ENCODE measurements at regions not wholly inside any gene's neighbourhood (a gene's known extent, or its start where the extent isn't known, plus 50 kb on each side); places are given as distances from the start of the nearest gene placed in this dataset.

DNA sequence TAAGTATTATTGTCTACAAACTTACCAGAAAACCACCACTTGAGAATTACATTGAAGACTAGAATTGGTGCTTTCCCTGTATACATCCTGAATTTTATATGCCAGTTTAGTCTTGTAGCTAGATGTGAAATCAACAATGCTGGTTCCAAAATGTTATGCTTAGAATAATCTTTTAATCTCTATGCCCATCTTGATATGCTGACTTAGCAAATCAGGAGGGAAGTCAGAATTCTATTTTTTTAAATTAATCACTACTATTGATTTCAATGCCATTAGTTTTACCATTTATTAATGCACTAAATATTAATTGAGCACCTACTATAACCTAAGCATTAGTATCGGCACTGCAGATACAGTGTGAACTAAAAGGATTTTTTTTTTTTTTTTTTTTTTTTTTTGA is 641.6 kb upstream of the ADGRL4 start:
- Histone ChIP-seq H3K27ac (no peak overlapping the region), H3K4me1 (no peaks in the 10 kb centered on the region), H3K36me3 (no peaks in the 10 kb centered on the region), H3K27me3 (no peaks in the 10 kb centered on the region), H3K9me3 (no peaks in the 10 kb centered on the region), H3K4me3 (no peak overlapping the region)
- ATAC-seq, result no peak
- intact Hi-C loops (cut with DNase I), result no loop called here
- no peak for DNase-seq
- TF ChIP-seq, protein P1, sequence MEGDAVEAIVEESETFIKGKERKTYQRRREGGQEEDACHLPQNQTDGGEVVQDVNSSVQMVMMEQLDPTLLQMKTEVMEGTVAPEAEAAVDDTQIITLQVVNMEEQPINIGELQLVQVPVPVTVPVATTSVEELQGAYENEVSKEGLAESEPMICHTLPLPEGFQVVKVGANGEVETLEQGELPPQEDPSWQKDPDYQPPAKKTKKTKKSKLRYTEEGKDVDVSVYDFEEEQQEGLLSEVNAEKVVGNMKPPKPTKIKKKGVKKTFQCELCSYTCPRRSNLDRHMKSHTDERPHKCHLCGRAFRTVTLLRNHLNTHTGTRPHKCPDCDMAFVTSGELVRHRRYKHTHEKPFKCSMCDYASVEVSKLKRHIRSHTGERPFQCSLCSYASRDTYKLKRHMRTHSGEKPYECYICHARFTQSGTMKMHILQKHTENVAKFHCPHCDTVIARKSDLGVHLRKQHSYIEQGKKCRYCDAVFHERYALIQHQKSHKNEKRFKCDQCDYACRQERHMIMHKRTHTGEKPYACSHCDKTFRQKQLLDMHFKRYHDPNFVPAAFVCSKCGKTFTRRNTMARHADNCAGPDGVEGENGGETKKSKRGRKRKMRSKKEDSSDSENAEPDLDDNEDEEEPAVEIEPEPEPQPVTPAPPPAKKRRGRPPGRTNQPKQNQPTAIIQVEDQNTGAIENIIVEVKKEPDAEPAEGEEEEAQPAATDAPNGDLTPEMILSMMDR (IDR thresholded peaks at IDR 0.05), result no peak

DNA sequence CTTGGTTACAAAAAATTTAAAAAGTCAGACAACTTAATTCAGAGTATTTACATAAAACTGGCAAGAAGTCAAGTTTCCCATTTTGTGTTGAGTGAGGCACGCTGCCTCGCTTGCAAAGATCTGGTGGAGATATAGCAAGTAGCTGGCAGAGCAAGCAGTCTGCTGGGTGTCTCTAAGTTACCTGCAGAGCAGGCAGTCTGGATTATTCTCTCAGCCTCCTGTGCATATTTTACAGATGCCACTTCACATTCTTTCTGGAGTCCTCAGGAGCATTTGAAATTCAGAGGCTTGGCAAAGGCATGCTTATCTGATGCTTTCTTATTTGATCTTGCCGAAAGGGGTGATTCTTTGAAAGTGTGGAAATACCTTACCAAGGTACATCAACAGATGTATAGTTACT is 640.4 kb upstream of the ADGRL4 start:
- TF ChIP-seq, protein P1 (IDR thresholded peaks at IDR 0.05), result no peak
- Histone ChIP-seq H3K27me3 (no peaks in the 10 kb centered on the region), H3K4me1 (no peaks in the 10 kb centered on the region), H3K4me3 (no peak overlapping the region), H3K27ac (no peak overlapping the region), H3K9me3 (no peaks in the 10 kb centered on the region), H3K36me3 (no peaks in the 10 kb centered on the region)
- intact Hi-C loops (cut with DNase I), result no loop called here
- DNase-seq (no peak), ATAC-seq (peak; percentile 94)

DNA sequence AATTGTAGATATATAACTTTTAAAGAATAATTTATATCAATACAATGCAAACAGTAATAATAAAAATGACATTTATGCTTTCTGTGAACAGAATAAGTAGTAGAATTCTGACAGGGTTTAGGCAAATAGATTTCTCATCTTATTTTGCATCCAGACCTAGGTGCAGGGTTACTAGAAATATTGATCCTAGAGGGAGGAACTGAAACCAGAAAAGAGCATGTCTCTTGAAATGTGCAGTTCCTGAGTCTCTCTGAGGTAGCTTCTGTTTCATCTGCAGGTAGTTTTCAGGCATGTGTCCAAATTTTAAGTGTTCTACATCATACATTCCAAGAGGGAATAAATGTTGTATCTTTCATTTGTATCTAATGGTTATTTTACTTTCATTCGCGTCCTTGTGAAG is 631.9 kb upstream of the ADGRL4 start:
- DNase-seq, result no peak
- Histone ChIP-seq H3K4me3 (no peak overlapping the region), H3K27ac (no peak overlapping the region), H3K4me1 (no peaks in the 10 kb centered on the region), H3K9me3 (no peaks in the 10 kb centered on the region), H3K27me3 (no peaks in the 10 kb centered on the region), H3K36me3 (no peaks in the 10 kb centered on the region)
- intact Hi-C loops (cut with DNase I), result no loop called here
- TF ChIP-seq, protein P1 (IDR thresholded peaks at IDR 0.05), result no peak
- no peak for ATAC-seq

DNA sequence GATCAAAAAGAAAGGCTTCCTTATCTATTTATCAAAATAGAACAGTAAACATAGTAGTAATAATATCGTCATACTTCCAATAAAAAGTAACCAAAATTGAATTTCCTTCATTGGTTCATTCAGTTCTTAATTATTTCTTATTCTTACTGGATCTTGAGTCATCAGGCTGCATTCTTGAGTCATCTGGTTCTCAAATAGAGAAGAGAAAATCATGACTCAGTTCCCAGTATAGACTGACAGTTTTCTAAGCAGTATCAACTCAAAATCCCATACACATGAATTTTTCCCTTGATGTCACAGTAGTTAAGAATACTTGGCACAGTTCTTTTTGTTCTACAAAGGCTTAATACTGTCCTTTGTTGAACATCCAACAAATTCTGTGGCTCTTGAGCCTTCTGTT is 626.9 kb upstream of the ADGRL4 start:
- no peaks in the 10 kb centered on the region for H3K27me3 ChIP-seq
- H3K4me3 ChIP-seq, result no peak overlapping the region
- H3K4me1 ChIP-seq, result no peaks in the 10 kb centered on the region
- DNase-seq (no peak), ATAC-seq (no peak)
- no peaks in the 10 kb centered on the region for H3K36me3 ChIP-seq
- TF ChIP-seq, protein P1 (IDR thresholded peaks at IDR 0.05), result no peak
- intact Hi-C loops (cut with DNase I), result no loop called here
- no peaks in the 10 kb centered on the region for H3K9me3 ChIP-seq
- no peak overlapping the region for H3K27ac ChIP-seq

DNA sequence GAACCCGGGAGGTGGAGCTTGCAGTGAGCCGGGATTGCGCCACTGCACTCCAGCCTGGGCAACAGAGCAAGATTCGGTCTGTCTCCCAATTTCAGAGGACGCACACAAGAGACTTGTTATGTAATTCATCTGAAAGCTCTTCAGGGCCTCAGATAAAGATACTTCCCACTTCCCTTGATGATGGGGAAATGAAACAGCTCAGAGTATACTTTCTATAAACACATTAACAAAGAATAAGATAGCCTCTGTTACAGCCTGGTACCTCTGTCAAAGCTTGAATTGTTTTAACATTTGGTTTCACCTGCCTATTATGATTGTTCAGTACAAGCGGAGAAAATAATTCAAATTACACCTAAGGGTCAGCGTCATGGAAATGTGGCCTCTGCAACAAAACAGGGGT is 622.9 kb upstream of the ADGRL4 start:
- no peak for ATAC-seq

DNA sequence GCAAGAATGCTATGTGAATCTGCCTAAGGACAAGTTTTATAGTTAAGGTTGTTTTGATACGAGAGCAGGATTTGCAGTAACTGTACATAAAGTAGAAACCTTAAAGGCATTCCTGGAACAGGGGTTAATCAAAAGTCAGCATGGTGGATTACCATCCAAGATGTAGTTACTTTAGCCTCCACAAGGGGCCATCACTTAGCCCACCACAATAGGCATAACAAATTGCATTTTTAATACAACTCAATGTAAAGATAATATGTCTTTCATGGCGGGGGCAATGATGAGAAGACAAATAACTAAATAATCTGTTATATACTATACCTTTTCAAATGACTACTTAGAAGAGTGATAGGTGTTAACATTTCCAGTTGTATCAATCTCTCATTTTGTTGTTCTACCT is 611.2 kb upstream of the ADGRL4 start:
- TF ChIP-seq, protein P1 (IDR thresholded peaks at IDR 0.05), result no peak
- no peaks in the 10 kb centered on the region for H3K4me1 ChIP-seq
- H3K36me3 ChIP-seq, result no peaks in the 10 kb centered on the region
- H3K4me3 ChIP-seq, result no peak overlapping the region
- DNase-seq, result no peak
- ATAC-seq, result no peak
- intact Hi-C loops (cut with DNase I), result no loop called here
- H3K27ac ChIP-seq, result no peak overlapping the region
- no peaks in the 10 kb centered on the region for H3K27me3 ChIP-seq
- no peaks in the 10 kb centered on the region for H3K9me3 ChIP-seq

More for the DNA sequence above, 622.9 kb upstream of the ADGRL4 start:
- DNase-seq, result no peak
- no peak overlapping the region for H3K27ac ChIP-seq
- H3K9me3 ChIP-seq, result no peaks in the 10 kb centered on the region
- no peaks in the 10 kb centered on the region for H3K27me3 ChIP-seq
- H3K36me3 ChIP-seq, result no peaks in the 10 kb centered on the region
- intact Hi-C loops (cut with DNase I), result no loop called here
- H3K4me3 ChIP-seq, result no peak overlapping the region
- TF ChIP-seq, protein P1 (IDR thresholded peaks at IDR 0.05), result no peak
- no peaks in the 10 kb centered on the region for H3K4me1 ChIP-seq
